ENCODE measurements at regions not wholly inside any gene's neighbourhood (a gene's known extent, or its start where the extent isn't known, plus 50 kb on each side); places are given as distances from the start of the nearest gene placed in this dataset.
A peak's percentile ranks its signal among the peaks of the same experiment; 100 is the strongest.
"Not testable (repeated sequence)": the region's sequence is repeated elsewhere in the genome, so short reads cannot be mapped to it uniquely, and the experiment has no call there.

DNA sequence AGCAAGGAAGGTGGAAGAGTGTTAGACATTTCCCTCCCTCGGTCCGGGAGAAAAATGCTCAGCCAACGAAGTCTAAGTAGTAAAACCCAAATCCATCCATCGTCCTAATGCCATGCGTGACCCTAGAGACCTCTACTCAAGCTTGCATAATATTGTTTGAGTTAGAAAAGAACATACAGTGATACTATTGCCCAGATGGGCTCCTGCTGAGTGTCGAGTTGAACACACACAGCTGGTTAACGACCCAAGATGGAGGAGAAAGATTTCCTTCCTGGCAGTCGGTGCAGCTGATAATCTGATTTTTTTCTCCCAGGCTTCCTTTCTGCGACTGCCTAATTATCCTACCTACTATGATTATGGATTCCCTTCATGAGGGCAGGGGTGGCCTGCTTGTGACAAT is 164.4 kb upstream of the KCNG1 start:
- peak; percentile 51 to 59 for DNase-seq

DNA sequence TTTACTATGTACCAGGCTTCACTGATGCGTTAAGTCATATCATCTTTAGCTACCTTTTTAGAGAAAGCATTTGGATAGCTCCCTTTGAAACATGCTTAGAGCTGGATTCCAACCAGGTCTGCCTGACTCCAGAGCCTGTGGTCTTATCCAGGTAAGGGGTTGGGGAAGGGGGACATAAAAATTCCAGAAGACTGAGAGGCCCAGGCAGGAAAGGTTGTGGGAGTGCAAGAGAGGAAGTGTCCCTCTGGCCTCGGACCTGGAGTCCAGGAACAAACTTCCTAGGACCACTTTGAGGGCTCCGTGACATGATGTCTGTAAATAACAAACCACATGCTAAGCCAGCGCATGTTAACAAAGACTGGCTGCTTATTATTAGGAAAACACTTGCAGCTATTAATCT is 163.0 kb upstream of the KCNG1 start:
- DNase-seq: no peak

DNA sequence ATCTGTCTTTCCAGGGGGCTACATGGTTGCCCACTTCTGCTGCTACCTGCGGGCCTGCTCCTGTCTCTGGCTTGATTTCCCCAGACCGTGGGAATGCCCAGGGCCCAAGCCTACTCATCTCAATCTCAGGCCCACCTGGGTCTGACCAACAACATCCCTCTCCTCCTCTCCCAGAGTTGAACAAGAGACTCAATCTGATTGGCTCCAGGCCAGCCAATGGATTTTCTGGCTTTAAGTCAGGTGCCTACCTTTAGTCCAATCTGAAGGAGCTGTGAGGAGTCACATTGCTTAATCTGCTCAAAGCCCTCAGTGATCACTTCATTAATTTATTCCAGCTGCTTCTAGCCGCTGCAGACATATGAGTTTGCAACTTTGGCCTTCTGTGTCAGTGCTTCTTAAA is 162.4 kb upstream of the KCNG1 start:
- no peak for DNase-seq

DNA sequence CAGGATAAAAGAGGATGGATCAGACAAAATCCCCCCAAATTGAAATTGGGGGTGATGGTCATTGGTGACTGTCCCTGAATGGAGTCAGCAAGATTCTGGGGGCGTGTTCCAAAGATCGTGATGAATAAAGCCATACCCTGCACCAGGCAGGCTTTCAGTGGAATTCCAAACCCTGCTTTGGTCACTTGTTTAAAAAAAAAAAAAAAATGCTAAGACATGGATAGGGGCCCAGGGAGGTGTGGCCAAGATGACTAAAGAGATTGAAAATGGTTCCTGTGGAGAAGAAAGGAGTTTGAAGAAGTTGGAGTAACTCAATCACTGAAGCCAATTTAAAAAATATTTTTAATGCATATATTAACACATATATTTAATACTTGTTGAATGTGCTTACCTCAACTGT is 161.4 kb upstream of the KCNG1 start:
- no peak for DNase-seq

DNA sequence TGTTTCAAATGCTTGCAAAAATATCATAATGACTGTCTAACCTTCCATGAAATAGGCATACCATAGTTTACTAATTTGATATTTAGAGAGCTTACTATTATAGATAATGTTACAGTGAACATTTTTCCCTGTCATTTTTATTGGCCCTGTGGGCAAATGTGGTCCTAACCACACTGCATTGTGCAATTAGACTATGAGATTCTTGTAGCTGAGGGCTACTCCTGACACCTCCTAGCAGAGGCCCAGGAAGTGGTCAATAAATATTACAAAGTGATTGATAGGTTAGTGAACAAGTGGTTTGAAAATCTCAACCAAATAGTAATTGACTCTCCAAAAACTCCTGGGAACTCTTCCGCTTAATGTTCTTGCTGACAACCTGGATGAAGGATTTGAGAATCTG is 160.5 kb upstream of the KCNG1 start:
- DNase-seq: no peak

DNA sequence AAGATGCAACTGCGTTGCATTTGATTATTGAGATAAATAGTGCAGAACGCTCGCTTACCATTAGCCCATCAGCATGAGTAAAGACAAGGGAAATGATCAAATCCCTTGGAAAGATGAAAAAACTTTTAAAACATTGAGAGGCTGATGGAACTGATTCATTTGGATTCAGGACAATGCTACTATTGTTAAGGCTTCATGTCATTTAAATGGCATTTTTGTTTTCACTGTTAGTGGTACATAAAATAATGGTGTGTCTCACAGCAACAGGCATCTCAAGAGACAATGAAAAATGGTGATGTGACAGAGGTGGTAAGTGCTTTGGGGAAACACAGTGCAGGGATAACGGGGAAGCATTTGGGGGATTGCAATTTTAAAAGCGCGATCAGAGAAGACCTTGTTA is 159.7 kb upstream of the KCNG1 start:
- DNase-seq: no peak

DNA sequence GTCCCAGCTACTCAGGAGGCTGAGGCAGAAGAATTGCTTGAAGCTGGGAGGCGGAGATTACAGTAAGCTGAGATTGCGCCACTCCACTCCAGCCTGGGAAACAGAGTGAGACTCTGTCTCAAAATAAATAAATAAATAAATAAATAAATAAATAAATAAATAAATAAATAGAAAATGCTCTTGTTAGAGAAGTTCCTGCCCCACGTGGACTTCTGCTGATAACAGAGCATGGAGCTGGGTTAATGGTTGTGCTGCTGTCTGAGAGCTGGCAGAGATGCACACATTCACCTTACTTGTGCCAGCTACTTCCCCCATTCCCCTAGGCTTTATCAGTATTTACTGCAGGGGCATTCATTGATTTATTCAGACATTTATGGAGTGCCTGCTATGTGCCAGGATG is 155.2 kb upstream of the KCNG1 start:
- no peak for DNase-seq

DNA sequence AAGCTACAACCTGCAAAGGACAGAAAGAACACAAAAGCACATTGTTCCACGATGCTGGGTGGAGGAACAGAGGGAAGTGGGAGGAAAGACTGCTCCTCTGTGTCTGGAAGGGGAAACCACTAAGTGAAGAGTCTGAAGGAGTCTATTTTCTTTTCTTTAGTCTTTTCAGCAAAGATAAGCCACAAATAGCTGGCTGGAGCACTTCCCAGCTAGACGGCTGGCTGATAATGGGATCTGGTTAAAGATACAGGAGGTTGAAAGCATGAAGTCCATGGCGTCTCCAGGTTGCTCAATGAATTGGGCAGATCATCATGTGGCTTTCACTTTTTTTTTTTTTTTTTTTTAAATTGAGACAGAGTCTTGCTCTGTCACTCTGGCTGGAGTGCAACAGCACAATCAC is 154.0 kb upstream of the KCNG1 start:
- no peak for DNase-seq

DNA sequence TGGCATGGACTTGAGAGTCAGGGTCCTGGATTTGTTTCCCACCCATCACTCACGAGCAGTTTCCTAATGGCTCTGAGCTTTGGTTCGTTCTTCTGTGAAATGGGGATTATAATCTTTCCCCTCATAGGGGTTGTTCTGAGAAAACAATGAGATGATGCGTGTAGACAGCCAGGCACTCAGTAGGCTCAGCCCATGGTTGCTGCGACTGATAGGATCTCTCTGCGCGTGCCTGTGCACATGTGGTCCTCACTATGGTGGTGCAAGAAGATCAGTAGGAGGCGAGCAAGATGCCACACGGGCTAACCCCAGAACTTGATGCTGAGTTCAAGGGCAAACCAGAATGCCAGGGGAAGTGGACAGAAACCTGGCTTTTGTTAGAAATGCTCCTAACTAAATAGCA is 153.5 kb upstream of the KCNG1 start:
- no peak for DNase-seq

DNA sequence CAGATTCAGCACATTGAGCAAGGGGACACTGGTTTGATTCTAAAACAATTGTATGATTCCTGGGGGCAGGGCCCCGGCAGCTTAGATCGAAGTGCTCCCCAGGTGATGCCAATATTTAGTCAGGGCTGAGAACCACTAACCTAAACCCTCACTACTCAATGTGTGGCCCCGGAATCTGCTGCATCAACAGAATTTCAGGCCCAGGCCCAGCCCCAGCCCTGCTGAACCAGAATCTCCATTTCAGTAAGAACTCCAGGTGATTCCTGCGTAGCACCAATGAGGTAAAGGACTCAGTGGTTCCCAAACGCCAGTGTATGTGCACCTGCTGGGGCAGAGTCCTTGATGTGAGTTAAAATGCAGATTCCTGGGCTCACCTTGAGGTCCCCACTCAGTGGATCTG is 152.8 kb upstream of the KCNG1 start:
- no peak for DNase-seq

DNA sequence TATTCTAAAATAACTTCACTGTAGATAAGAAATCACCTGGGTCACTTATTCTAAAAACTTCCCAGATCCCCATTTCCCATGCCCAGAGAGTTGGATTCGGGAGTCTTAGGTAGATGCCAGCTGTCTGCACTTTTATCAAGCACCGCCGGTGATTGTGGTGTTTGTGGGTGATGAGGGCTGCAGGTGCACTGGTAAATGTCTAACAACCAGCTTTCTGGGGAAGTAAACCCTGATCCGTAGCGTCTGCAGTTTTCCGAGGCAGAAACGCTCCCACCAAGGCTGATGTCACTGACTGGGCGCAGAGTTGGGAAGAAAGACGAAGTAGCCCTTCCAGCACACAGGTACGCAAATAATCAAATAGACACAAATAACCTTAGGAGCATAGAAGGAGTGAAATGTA is 152.2 kb upstream of the KCNG1 start:
- no peak for DNase-seq

DNA sequence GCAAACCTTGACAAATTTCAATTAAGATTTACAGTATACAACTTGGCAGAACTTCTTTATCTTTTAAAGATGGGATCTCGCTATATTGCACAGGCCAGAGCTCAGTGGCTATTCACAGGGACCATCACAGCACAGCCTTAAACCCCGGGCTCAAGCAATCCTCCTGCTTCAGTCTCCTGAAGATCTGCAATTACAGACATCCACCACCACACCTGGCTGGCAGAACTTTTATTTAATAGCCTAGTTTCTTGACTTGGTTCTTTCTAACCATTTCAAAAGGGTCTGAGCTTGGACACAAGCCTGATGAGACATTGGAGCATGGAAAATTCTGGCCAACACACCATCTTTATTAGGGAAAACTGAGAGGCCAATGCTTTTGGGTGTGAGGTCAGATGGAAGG is 151.6 kb upstream of the KCNG1 start:
- no peak for DNase-seq

DNA sequence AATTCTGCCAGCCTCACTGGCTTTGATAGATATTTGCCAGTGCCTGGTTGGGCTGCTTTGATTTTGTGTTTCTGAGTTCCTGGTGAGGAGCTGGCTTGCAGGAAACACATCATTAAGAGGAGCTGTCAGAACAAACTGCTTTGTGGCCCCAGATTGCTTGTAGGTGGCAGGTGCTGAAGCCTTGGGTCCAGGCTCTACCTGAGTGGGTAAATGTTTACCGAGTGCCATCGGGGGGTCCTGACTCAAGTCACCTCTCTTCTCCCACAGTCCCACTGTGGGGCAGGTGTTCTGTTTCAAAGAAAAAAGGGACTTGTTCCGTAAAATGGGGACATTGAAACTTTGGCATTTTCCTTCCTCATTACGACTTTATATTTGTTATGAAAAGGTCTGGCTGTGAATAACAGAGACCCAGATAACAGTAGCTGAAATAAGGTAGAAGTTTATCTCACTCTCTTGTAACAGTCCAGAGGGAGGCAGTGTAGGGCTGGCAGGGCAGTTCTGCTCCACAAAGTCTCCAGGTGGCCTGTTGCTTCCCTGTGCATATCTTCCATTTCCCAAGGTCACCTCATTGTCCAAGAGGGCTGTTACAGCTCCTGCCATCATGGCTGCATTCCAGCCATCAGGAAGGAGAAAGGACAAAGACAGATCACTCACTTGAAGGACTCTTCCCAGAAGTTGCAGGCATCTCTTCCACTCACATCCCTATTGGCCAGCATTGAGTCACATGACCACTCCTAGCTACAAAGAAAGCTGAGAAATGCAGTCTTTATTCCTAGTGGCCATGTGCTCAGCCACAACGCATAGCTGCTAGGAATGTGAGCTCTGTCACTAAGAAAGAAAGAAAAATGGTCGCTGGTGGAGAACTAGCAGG is 149.9 kb upstream of the KCNG1 start:
- no peak for DNase-seq

DNA sequence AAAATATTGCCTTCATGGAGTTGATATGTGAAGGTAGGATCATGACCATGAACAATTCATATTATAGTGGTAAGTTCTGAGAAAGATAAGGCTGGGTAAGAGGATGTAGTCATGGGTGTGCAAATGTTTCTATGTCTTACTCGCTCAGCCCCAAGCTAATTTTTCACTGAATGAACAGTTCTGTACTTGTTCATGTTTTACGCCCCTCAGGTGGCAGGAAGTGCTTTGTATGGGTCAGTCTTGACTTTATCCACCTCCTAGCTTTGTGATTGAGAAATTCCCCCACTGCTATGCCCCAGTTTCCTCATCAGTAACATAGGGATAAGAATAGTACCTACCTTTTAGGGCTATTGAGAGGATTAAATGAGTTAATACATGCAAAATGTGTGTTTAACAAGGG is 148.2 kb upstream of the KCNG1 start:
- DNase-seq: no peak

DNA sequence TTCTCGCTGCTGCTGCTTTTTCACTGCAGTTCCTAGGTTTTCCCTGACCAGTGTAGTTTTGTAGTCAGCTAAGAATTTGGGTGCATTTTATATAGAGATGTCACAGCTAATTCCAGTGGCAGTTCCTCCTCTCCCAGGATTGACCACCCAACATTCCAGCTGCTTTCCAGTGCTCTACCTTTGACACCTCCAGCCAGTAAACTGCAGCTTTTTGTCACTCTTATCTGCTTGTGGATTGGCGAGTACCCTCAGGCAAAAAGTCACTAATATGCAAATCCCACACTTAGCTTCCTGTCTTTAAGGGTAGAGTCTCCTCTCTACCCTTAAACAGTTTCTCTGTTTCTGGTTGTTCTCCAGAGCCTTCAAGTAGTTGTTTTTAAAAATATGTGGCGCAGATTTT is 146.9 kb upstream of the KCNG1 start:
- DNase-seq: no peak

DNA sequence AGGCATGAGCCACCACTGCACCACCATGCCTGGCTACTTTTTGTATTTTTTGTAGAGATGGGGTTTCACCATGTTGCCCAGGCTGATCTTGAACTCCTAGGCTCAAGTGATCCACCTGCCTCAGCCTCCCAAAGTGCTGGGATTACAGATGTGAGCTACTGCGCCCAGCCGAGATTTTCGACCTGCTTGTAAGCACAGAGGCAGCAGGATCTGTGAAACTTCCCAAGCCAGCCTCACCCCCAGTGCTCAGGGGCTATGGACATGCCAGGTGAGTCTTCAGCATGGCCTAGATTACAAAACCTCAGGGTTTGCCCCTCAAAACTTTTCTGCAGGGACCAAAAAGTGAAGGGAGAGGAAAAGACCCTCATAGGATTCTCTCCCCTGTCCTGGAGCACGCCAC is 145.0 kb upstream of the KCNG1 start:
- not testable (repeated sequence) for DNase-seq

DNA sequence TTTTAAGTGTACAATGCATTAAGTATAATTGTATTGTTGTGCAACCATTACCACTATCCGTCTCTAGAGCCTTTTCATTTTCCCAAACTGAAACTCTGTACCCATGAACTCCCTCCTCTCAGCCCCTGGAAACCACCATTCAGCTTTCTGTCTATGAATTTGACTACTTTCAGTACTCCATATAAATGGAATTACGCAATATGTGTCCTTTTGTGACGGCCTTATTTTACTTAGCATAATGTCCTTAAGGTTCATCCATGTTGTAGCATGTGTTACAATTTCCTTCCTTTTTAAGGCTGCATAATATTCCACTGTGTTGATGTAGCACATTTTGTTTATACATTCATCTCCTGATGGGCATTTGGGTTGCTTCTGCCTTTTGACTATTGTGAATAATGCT is 143.6 kb upstream of the KCNG1 start:
- DNase-seq: no peak

DNA sequence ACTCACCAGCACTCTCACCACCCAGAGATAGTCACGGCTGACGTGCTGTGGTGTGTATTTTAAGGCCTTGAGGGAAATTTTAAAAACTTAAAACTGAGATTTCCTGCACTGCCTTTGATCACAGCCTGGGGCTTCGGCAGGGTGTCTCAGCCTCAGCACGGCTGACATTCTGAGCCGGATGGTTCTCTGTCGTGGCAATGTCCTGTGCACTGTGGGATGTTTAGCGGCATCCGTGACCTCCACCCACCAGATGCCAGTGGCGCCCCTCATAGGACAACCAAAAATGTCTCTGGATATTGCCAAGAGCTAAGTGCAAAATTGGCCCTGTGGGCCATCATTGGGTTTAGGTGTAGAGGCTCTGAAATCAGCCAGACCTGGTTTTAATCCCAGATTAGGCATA is 142.2 kb upstream of the KCNG1 start:
- no peak for DNase-seq

DNA sequence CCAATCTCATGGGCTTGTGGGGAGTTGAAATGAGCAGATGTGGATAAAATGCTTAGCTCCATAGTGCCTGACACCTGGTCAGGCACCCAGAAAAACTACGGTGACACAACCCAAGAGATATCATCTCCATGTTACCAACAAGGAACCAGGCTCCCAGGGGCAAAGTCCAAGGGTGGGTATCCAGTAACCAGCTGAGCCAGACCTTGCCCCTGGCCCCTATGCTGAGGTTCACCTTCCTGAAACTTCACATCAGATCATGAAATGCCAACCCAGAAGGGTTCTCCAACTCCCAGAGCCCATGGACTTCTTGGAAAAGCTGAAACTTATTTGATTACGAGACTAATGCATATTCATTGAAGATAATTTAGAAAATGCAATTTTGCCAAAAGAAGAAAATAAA is 141.8 kb upstream of the KCNG1 start:
- DNase-seq: no peak

DNA sequence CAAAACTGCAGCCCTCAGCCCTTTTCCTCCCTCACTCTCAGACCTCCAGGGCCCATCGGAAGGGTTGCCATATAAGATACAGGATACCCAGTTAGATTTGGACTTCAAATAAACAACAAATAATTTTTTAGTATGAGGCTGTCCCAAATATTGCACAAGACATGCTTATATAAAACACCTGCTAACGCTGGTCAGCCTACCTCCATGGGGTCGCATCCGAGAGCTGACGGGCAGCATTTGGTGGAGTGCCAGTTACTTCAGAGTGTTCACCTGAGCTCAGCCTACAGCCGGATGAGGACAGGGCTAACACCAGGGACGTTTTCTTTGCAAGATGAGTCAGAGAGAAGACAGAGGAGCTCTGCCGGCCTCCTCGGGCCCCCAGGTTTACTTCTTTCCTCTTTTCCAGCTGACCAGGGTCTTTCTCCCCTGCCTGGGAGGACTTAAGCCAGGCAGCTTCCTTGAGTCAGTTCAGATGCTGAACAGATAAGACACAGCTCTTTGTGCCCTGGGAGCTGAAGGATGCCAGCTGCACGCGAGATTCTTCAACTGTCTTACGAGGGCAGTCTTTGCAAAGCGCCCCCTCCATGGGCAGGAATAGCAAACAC is 141.2 kb upstream of the KCNG1 start:
- no peak for DNase-seq

DNA sequence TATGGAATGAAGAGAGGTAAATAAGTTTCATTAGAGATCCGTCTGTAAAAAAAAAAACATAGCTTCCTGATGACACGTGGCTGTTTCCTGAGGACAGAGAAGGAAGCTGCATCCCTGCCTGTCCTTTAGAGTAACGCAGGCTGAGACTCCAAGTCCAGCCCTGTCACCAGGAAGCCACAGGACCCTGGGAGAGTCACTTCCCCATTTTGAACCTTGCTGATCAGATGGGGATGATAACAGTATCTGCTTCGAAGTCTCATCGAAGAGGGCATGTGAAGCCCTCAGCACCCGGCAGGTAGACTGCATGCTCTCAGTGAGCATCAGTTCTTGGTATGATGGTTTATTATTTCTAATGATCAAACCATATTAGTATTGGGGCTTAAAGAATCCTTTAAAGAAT is 139.1 kb upstream of the KCNG1 start:
- no peak for DNase-seq

DNA sequence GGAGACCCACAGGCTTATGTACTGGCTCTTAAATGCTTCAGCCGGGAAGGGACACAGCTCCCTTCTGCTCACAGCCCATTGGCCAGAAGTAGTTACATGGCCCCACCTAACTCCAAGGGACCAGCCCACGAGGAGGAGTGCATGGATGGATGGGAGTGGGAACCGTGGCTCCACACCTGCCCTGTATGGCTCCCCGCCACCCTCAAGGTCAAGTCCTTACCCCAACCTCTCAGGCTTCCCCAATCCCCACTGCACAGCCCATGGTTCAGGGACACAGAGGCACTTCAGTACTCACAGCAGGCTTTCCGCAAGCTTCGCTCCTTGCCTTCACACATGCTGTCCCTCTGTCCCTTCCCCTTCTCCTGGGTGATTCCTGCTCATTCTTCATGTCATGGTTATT is 137.9 kb upstream of the KCNG1 start:
- DNase-seq: no peak

DNA sequence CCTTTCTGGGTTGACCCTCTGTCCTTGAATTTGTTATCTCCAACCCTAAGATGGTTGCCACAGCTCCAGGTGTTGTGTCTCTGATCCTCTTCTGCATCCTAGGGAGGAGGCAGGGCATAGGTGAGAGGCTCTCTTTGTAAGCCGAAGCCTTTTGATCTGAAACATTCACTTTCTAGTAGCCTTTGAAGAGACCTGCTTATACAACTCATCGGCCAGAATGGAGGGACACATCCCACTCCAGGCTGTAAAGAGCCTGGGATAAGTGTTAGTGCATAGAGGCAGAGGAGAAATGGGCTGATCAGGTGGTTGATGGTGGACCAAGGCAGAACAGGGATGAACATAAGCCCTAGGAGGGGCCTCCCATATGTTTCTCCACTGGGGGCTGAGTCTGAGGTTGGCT is 137.1 kb upstream of the KCNG1 start:
- no peak for DNase-seq

DNA sequence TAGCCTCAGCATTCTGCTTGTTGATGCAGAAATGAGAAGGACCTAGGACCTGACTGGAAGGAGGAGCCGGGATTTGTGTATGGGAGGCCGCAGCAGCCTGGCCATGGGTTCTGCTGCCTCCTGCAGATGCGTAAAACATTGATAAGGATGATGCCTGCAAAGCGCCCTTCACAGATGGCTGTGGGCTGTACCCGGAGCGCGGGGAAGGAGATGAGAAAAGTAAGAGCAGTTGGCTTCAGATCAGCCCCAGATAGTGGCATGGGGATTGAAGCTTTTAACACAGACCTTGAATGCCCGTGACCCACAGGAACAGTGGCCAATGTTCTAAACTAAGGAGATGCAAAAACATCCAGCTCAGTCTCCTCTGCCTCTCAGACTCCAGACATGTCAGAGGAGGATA is 136.4 kb upstream of the KCNG1 start:
- DNase-seq: no peak
